Fibroblast of pulmonary artery (primary cell): ENCODE measurements at regions not wholly inside any gene's neighbourhood (a gene's known extent, or its start where the extent isn't known, plus 50 kb on each side); places are given as distances from the start of the nearest gene placed in this dataset.

Experiments
- DNase-seq: peaks from one replicate; pipeline ENCODE4 v3.0.0-alpha.2; 2010; ENCODE audit warnings: low read depth
- H3K4me3 ChIP-seq: replicated peaks from 2 replicates; pipeline ENCODE4 v1.5.1; 2011; ENCODE audit warnings: low read depth, mild to moderate bottlenecking, control low read depth, low read length, moderate library complexity
- CTCF ChIP-seq: IDR thresholded peaks from 2 replicates; pipeline ENCODE4 v1.5.1; 2011; ENCODE audit warnings: mild to moderate bottlenecking, control low read depth, low read length, inconsistent platforms; ENCODE audit errors: missing control alignments

DNA sequence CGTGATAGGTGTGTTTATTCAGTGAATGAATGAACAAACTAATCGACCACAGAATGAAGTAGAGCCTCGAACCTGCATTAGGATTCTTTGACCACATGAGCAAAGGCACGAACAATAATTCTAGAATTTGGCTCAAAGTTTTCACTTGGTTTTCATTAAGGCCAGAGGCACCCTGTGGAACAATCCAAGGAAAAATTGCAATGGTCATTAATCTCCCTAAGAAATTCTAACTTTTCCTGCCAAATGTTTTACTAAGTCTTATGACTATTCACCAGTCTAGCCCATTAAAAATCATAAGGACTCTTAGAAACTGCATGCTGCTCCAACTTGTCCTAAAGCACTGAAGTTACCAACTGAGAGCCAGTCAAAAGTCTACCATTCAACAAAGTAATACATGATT is 271.7 kb downstream of the EFNB2 start:
- H3K4me3 ChIP-seq: no peak overlapping the region
- no peak for DNase-seq
- no peak for TF ChIP-seq CTCF

DNA sequence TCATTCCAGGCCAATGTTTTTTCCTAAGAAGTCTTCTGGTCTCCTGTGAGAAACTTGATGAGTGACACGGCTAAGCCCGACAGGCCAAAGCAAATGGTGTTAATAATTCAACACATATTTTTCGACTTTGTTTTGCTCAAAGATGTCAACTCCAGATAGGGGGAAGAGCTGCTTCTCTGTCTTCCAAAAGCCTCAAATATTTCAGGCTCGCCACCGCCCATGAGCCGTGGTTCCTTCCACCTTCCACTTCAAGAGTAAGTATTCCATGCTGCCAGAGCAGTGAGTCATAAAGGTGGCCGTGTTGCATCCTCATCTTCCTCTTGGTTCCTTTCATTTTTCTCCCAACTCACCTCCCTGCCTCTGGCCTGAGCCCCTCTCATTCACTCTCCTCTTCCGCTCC is 272.6 kb downstream of the EFNB2 start:
- H3K4me3 ChIP-seq: no peak overlapping the region
- TF ChIP-seq CTCF: no peak
- no peak for DNase-seq

- no peak overlapping the region for H3K4me3 ChIP-seq
- DNase-seq: no peak
- TF ChIP-seq CTCF: no peak
Measured at GRCh38 chr13:106261450-106261849, 274.0 kb downstream of the EFNB2 start.

- H3K4me3 ChIP-seq: no peak overlapping the region
- TF ChIP-seq CTCF: no peak
- no peak for DNase-seq
Measured at GRCh38 chr13:106260352-106260751, 275.1 kb downstream of the EFNB2 start.

DNA sequence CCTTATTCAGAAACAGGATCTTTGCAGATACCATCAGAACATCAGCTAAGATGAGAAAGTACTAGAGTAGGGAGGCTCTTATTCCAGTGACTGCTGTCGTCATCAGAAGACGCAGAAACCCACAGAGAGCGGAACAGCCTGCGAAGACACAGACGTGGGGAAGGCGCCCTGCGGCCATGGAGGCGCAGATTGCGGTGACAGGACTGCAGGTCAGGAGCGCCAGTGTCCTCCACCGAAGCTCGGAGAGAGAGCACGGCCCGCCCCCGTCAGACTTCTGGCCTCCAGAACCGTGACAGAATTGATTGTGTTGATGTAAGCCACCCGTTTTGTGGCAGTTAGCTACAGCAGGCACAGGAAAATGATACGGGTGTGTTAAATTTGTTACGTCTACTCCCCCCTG is 275.5 kb downstream of the EFNB2 start:
- no peak for TF ChIP-seq CTCF
- no peak for DNase-seq
- H3K4me3 ChIP-seq: no peak overlapping the region

DNA sequence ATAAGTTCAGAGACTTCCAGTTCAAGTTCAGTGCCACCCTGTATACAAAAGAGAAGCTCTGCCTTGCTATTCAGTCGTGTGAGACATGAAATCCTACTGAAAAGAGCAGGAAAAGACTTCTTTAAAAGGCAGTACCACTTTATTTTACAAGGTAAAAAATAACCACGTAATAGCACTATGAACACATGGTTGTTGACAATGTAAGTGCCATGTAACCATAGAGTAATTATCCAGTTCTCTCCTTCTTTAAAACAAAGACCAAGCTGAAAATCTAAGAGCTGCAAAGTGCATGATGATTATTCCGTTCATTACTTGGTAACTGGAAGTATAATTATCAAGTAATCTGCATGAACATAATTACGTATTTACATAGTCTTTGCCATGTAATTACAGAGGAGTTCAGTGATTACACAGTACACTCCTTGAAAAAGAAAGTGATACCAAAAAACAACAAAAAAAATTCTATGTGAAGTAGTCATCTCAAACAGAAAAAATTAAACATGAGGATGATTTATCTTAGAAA is 288.7 kb downstream of the EFNB2 start:
- H3K4me3 ChIP-seq: no peak overlapping the region
- no peak for DNase-seq
- TF ChIP-seq CTCF: no peak

- no peak overlapping the region for H3K4me3 ChIP-seq
- DNase-seq: no peak
- no peak for TF ChIP-seq CTCF
Measured at GRCh38 chr13:106246242-106246641, 289.2 kb downstream of the EFNB2 start.
